Heart left ventricle (tissue), 13 donors: ENCODE measurements at regions not wholly inside any gene's neighbourhood (a gene's known extent, or its start where the extent isn't known, plus 50 kb on each side); places are given as distances from the start of the nearest gene placed in this dataset.

Experiments
- POLR2A ChIP-seq, 2 donors: fragments of 450-650 bp; IDR thresholded peaks; one replicate each; pipeline ENCODE4 v1.6.1; 2017; ENCODE audit warnings: antibody characterized with exemption in 2 of 2, mild to moderate bottlenecking in 2 of 2, moderate library complexity in 2 of 2
- TF ChIP-seq, protein P1 (sequence below), 12 donors: fragments of 200-600 bp; sonication (generic) in 4 of 12; IDR thresholded peaks; one replicate each; pipeline versions ENCODE4 v1.5.0 to v1.8.0; 2018 to 2022; ENCODE audit warnings: antibody characterized with exemption in 12 of 12, mild to moderate bottlenecking in 5 of 12
- donor health status: ischemic (EF 13 %, LVEDD 7.1; RV severe dilation, severe dysfunction).
- donor health status: DM: no; HTN: yes; CAD: no.
- donor health status: DM: no; HTN: no; CAD: no.
- donor health status: ischemic (EF 25% LVEDD 6.9; RV normal size, moderate dysfunction).
- donor health status: ischemic (EF 25% LVEDD 5.7; RV mildly dilated, moderate dysfunction).
- donor health status: ischemic (EF 35%, LVEDD 5.7; RV mildly dilated, moderate dysfunction).
- donor health status: nonischemic (EF 11% LVEDD 7.7; RV severe dilation, severe dysfunction).
- donor health status: DM: yes; HTN: yes; CAD: no.
- donor health status: PGD.
- donor health status: ischemic (EF 29% LVEDD 5.4; RV normal size, mild dysfunction).
- donor health status: nonischemic (EF 23%, LVEDD 6.1; RV moderate dilation, normal function).

DNA sequence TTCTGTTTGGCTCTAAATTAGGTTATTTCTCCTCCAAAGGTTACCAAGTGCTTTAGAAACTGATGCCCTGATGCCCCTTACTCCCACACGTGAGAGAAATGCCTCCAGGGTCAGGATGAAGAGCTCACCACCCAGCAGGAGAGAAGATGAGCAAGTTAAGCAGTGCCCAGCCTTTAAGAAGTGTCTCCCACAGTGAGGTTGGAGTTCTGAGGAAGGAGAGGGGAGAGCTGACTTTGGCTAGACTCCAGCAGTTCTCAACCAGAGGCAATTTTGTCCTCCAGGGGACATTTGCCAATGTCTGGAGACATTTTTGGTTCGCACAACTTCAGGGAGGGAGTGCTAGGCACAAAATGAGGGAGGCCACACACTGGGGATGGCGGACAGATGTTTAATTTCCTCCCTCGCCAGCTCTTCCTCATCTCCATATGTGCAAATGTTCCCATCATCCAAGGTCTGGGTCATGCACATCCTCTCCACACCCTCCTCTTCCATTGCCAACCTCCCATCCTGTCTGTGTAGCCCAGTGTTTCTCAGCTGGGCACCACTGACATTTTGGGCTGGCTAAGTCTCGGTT is 50.6 kb upstream of the SLC7A14 start:
- TF ChIP-seq, protein P1, sequence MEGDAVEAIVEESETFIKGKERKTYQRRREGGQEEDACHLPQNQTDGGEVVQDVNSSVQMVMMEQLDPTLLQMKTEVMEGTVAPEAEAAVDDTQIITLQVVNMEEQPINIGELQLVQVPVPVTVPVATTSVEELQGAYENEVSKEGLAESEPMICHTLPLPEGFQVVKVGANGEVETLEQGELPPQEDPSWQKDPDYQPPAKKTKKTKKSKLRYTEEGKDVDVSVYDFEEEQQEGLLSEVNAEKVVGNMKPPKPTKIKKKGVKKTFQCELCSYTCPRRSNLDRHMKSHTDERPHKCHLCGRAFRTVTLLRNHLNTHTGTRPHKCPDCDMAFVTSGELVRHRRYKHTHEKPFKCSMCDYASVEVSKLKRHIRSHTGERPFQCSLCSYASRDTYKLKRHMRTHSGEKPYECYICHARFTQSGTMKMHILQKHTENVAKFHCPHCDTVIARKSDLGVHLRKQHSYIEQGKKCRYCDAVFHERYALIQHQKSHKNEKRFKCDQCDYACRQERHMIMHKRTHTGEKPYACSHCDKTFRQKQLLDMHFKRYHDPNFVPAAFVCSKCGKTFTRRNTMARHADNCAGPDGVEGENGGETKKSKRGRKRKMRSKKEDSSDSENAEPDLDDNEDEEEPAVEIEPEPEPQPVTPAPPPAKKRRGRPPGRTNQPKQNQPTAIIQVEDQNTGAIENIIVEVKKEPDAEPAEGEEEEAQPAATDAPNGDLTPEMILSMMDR (IDR thresholded peaks at IDR 0.05) = no peak
- TF ChIP-seq POLR2A (IDR thresholded peaks at IDR 0.05) = no peak
